Caco-2 (cell line): ENCODE measurements at regions not wholly inside any gene's neighbourhood (a gene's known extent, or its start where the extent isn't known, plus 50 kb on each side); places are given as distances from the start of the nearest gene placed in this dataset.

Source experiments
- BruUV-seq: library from RNA; stranded (reverse); fragments of 400-500 nt; replicated peaks from 2 replicates; lab custom pipeline; 2021; lab: Mats Ljungman, UMichigan
- CTCF ChIA-PET: fragments of 300-600 bp; sonication (Branson Sonifier 250); formaldehyde crosslinking; loops from one replicate; lab custom pipeline; 2022; ENCODE audit warnings: antibody characterized with exemption; lab: Charles Lee
- POLR2A ChIA-PET: fragments of 300-600 bp; sonication (Branson Sonifier 250); formaldehyde crosslinking; loops from one replicate; lab custom pipeline; 2022; ENCODE audit warnings: antibody characterized with exemption; lab: Charles Lee
- DNase-seq, 2 experiments: peaks; one replicate each; pipeline versions ENCODE4 v3.0.0 to v3.0.0-alpha.2; 2020 to 2022
- H3K27me3 ChIP-seq: replicated peaks from 2 replicates; pipeline ENCODE4 v1.6.0; 2011; ENCODE audit warnings: low read length; ENCODE audit not compliant: control insufficient read depth, insufficient read depth
- H3K36me3 ChIP-seq: 2 replicates; pipeline ENCODE4 v1.5.1; 2011; ENCODE audit warnings: low read length; ENCODE audit not compliant: control insufficient read depth, insufficient read depth
- H3K4me1 ChIP-seq: fragments of 250-450 bp; sonication (Bioruptor Pico); 2 replicates; pipeline ENCODE4 v1.5.1; 2020; ENCODE audit warnings: mild to moderate bottlenecking
- H3K4me3 ChIP-seq: 2 replicates; pipeline ENCODE4 v1.5.1; 2011; ENCODE audit warnings: low read depth, mild to moderate bottlenecking, control low read depth, low read length
- H3K9me3 ChIP-seq: fragments of 250-450 bp; sonication (Bioruptor Pico); 2 replicates; pipeline ENCODE4 v1.5.1; 2020; ENCODE audit warnings: mild to moderate bottlenecking, moderate library complexity
- H3K27ac Mint-ChIP-seq: one replicate; pipeline ENCODE4 v1.8.0; 2022; ENCODE audit warnings: mixed read lengths; ENCODE audit not compliant: unreplicated experiment
- H3K27me3 Mint-ChIP-seq: one replicate; pipeline ENCODE4 v1.8.0; 2022; ENCODE audit warnings: mixed read lengths; ENCODE audit not compliant: insufficient read depth, unreplicated experiment
- H3K36me3 Mint-ChIP-seq: one replicate; pipeline ENCODE4 v1.8.0; 2022; ENCODE audit warnings: mild to moderate bottlenecking, mixed read lengths; ENCODE audit not compliant: insufficient read depth, unreplicated experiment
- H3K4me1 Mint-ChIP-seq: one replicate; pipeline ENCODE4 v1.8.0; 2022; ENCODE audit warnings: low read depth, mixed read lengths; ENCODE audit not compliant: unreplicated experiment
- H3K4me3 Mint-ChIP-seq: one replicate; pipeline ENCODE4 v1.8.0; 2022; ENCODE audit warnings: mild to moderate bottlenecking, moderate library complexity, mixed read lengths; ENCODE audit not compliant: unreplicated experiment
- H3K9me3 Mint-ChIP-seq: one replicate; pipeline ENCODE4 v1.8.0; 2022; ENCODE audit warnings: mixed read lengths; ENCODE audit not compliant: unreplicated experiment
- intact Hi-C: fragments of 100-400 bp; cut with micrococcal nuclease; formaldehyde crosslinking; loops from one replicate; pipeline ENCODE4 v1.10.0; 2022; ENCODE audit not compliant: unreplicated experiment
- TF ChIP-seq, protein P1 (sequence below), 2 experiments: fragments of 200-600 bp in 1 of 2; IDR thresholded peaks; 1 replicate in 1 of 2; 2 replicates in 1 of 2; pipeline versions ENCODE4 v1.5.1 to v1.8.0; 2011 to 2022; ENCODE audit warnings: antibody characterized with exemption in 1 of 2, control low read depth in 1 of 2, inconsistent platforms in 1 of 2, low read depth in 1 of 2, low read length in 1 of 2, mild to moderate bottlenecking in 1 of 2, moderate library complexity in 1 of 2; ENCODE audit not compliant: insufficient read depth in 1 of 2, severe bottlenecking in 1 of 2, unreplicated experiment in 1 of 2

DNA sequence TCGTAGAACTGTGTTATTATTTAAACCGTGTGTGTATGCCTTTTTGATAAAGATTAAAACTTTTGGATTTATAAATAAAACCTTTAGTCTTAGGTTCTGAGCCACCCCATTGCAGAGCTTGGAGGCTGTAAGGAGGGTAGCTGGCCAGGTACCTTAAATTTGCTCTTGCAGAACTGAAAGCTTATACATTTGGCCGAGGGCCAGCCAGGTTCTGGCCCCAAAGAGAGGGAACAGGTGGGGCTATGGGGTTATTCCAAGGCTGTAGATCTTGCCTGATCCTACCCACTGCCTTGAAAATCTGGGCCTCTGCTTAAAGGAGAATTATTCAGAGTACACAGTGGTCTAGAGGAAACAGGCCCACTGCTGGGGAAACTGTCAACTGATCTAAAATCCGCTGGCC, 59.6 kb downstream of the CAMK2N1 start:
- intact Hi-C loops: no loop called here
- Mint-ChIP-seq H3K27ac (no peak overlapping the region), H3K27me3 (peaks cover 4% of the 10 kb centered on the region), H3K9me3 (peaks cover 15% of the 10 kb centered on the region), H3K36me3 (no peaks in the 10 kb centered on the region), H3K4me3 (no peak overlapping the region), H3K4me1 (no peaks in the 10 kb centered on the region)
- TF ChIP-seq, protein P1, sequence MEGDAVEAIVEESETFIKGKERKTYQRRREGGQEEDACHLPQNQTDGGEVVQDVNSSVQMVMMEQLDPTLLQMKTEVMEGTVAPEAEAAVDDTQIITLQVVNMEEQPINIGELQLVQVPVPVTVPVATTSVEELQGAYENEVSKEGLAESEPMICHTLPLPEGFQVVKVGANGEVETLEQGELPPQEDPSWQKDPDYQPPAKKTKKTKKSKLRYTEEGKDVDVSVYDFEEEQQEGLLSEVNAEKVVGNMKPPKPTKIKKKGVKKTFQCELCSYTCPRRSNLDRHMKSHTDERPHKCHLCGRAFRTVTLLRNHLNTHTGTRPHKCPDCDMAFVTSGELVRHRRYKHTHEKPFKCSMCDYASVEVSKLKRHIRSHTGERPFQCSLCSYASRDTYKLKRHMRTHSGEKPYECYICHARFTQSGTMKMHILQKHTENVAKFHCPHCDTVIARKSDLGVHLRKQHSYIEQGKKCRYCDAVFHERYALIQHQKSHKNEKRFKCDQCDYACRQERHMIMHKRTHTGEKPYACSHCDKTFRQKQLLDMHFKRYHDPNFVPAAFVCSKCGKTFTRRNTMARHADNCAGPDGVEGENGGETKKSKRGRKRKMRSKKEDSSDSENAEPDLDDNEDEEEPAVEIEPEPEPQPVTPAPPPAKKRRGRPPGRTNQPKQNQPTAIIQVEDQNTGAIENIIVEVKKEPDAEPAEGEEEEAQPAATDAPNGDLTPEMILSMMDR (IDR thresholded peaks at IDR 0.05; ENCODE audit: insufficient read depth in 1 of 2, low read depth in 1 of 2, low read length in 1 of 2, severe bottlenecking in 1 of 2, unreplicated experiment in 1 of 2): no peak
- CTCF ChIA-PET: no interaction called here
- H3K9me3 ChIP-seq: peaks cover 11% of the 10 kb centered on the region; the same call in 1 of the 2 replicates
- BruUV-seq: no TSS peak
- H3K4me1 ChIP-seq: no peaks in the 10 kb centered on the region
- no peak overlapping the region for H3K4me3 ChIP-seq
- no peak for DNase-seq
- POLR2A ChIA-PET: no interaction called here
- no peaks in the 10 kb centered on the region for H3K36me3 ChIP-seq
- H3K27me3 ChIP-seq: no peaks in the 10 kb centered on the region

DNA sequence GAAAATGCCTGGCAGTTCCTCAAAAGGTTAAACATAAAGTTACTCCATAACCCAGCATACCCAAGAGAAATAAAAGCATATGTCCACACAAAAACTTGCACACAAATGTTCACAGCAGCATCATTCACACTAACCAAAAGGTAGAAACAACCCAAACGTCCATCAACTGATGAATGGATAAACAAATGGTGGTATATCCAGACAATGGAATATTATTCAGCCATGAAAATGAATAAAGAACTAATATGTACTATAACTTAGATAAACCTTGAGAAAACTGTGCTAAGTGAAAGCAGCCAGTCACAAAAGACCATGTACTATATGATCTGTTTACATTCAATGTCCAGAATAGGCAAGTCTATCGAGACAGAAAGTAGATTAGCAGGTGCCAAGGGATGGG, 60.4 kb downstream of the CAMK2N1 start:
- no peak for DNase-seq
- Histone ChIP-seq H3K4me3 (no peak overlapping the region), H3K9me3 (peaks cover 11% of the 10 kb centered on the region; the same call in 1 of the 2 replicates), H3K36me3 (no peaks in the 10 kb centered on the region), H3K4me1 (no peaks in the 10 kb centered on the region), H3K27me3 (no peaks in the 10 kb centered on the region)
- intact Hi-C loops: no loop called here
- POLR2A ChIA-PET: no interaction called here
- Mint-ChIP-seq H3K4me1 (no peaks in the 10 kb centered on the region), H3K27me3 (peaks cover 9% of the 10 kb centered on the region), H3K9me3 (peaks cover 18% of the 10 kb centered on the region), H3K4me3 (no peak overlapping the region), H3K27ac (no peak overlapping the region), H3K36me3 (no peaks in the 10 kb centered on the region)
- BruUV-seq: no TSS peak
- CTCF ChIA-PET: no interaction called here
- TF ChIP-seq, protein P1 (IDR thresholded peaks at IDR 0.05; ENCODE audit: insufficient read depth in 1 of 2, low read depth in 1 of 2, low read length in 1 of 2, severe bottlenecking in 1 of 2, unreplicated experiment in 1 of 2): no peak

DNA sequence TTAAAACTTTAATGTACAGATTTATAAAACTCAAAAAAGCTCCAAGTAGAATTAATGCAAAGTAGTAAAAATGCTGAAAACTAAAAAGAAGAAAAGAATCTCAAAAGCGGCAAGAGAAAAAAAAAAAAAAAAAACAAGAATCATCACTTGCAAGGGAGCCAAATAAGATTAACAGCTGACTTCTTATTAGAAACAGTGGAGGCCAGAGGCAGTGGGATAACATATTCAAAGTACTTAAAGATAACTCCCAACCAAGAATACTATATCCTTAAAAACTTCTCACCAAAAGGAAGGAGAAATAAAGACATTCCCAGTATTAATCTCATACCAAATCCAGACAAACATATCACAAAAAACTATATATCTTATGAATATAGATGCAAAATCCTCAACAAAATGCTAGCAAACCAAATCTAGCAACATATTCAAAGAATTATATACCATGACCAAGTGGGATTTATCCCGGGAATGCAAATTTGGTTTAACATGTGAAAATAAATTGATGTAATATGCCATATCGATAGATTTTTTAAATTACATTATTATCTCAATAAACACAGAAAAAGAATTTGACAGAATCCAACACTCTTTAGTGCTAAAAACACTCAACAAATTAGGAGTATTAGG, 62.7 kb downstream of the CAMK2N1 start:
- H3K27me3 Mint-ChIP-seq: peaks cover 18% of the 10 kb centered on the region
- H3K27ac Mint-ChIP-seq: no peak overlapping the region
- H3K27me3 ChIP-seq: no peaks in the 10 kb centered on the region
- TF ChIP-seq, protein P1 (IDR thresholded peaks at IDR 0.05; ENCODE audit: insufficient read depth in 1 of 2, low read depth in 1 of 2, low read length in 1 of 2, severe bottlenecking in 1 of 2, unreplicated experiment in 1 of 2): no peak
- H3K4me1 ChIP-seq: no peaks in the 10 kb centered on the region
- intact Hi-C loops: no loop called here
- DNase-seq: no peak
- no peak overlapping the region for H3K4me3 Mint-ChIP-seq
- no peak overlapping the region for H3K4me3 ChIP-seq
- peaks cover 26% of the 10 kb centered on the region for H3K9me3 Mint-ChIP-seq
- POLR2A ChIA-PET: no interaction called here
- no peaks in the 10 kb centered on the region for H3K36me3 ChIP-seq
- peaks cover 11% of the 10 kb centered on the region; the same call in 1 of the 2 replicates for H3K9me3 ChIP-seq
- BruUV-seq: no TSS peak
- no peaks in the 10 kb centered on the region for H3K36me3 Mint-ChIP-seq
- H3K4me1 Mint-ChIP-seq: no peaks in the 10 kb centered on the region
- CTCF ChIA-PET: no interaction called here
